ENCODE measurements at regions not wholly inside any gene's neighbourhood (a gene's known extent, or its start where the extent isn't known, plus 50 kb on each side); places are given as distances from the start of the nearest gene placed in this dataset.
A peak's percentile ranks its signal among the peaks of the same experiment; 100 is the strongest.

- no peak for TF ChIP-seq GATA3 (IDR thresholded peaks at IDR 0.05; ENCODE audit: low read depth, low read length)
- no peak for TF ChIP-seq GATA2 (IDR thresholded peaks at IDR 0.05; ENCODE audit: low read depth, low read length)
These were observed 212.2 kb upstream of the ATP2B1 start for GRCh38 chr12:89920866-89921265.

GRCh38 chr12:89919241-89919906 is 210.7 kb upstream of the ATP2B1 start:
- no peak for TF ChIP-seq GATA3 (IDR thresholded peaks at IDR 0.05; ENCODE audit: low read depth, low read length)
- TF ChIP-seq GATA2 (IDR thresholded peaks at IDR 0.05; ENCODE audit: low read depth, low read length) = no peak

- TF ChIP-seq GATA2 (IDR thresholded peaks at IDR 0.05; ENCODE audit: low read depth, low read length) (no peak), GATA3 (IDR thresholded peaks at IDR 0.05; ENCODE audit: low read depth, low read length) (no peak)
These were observed 209.7 kb upstream of the ATP2B1 start for GRCh38 chr12:89918172-89918846.

GRCh38 chr12:89909753-89910152 is 201.1 kb upstream of the ATP2B1 start:
- TF ChIP-seq GATA2 (IDR thresholded peaks at IDR 0.05; ENCODE audit: low read depth, low read length) (no peak), GATA3 (IDR thresholded peaks at IDR 0.05; ENCODE audit: low read depth, low read length) (no peak)

GRCh38 chr12:89907659-89908058 is 199.0 kb upstream of the ATP2B1 start:
- TF ChIP-seq GATA3 (IDR thresholded peaks at IDR 0.05; ENCODE audit: low read depth, low read length) (no peak), GATA2 (IDR thresholded peaks at IDR 0.05; ENCODE audit: low read depth, low read length) (no peak)

GRCh38 chr12:89906824-89907223 is 198.2 kb upstream of the ATP2B1 start:
- TF ChIP-seq GATA3 (IDR thresholded peaks at IDR 0.05; ENCODE audit: low read depth, low read length) = no peak
- TF ChIP-seq GATA2 (IDR thresholded peaks at IDR 0.05; ENCODE audit: low read depth, low read length) = peak; percentile 15; the same call in 1 of the 2 replicates

GRCh38 chr12:89906178-89906577 is 197.5 kb upstream of the ATP2B1 start:
- TF ChIP-seq GATA3 (IDR thresholded peaks at IDR 0.05; ENCODE audit: low read depth, low read length) (no peak), GATA2 (IDR thresholded peaks at IDR 0.05; ENCODE audit: low read depth, low read length) (no peak)

GRCh38 chr12:89901906-89902642 is 193.4 kb upstream of the ATP2B1 start:
- TF ChIP-seq GATA2 (IDR thresholded peaks at IDR 0.05; ENCODE audit: low read depth, low read length) (no peak), GATA3 (IDR thresholded peaks at IDR 0.05; ENCODE audit: low read depth, low read length) (no peak)

GRCh38 chr12:89901319-89901718 is 192.7 kb upstream of the ATP2B1 start:
- TF ChIP-seq GATA3 (IDR thresholded peaks at IDR 0.05; ENCODE audit: low read depth, low read length) = no peak
- TF ChIP-seq GATA2 (IDR thresholded peaks at IDR 0.05; ENCODE audit: low read depth, low read length) = no peak

- TF ChIP-seq GATA2 (IDR thresholded peaks at IDR 0.05; ENCODE audit: low read depth, low read length) (no peak), GATA3 (IDR thresholded peaks at IDR 0.05; ENCODE audit: low read depth, low read length) (no peak)
These were observed 191.0 kb upstream of the ATP2B1 start for GRCh38 chr12:89899651-89900050.

GRCh38 chr12:89895591-89895990 is 187.0 kb upstream of the ATP2B1 start:
- TF ChIP-seq GATA3 (IDR thresholded peaks at IDR 0.05; ENCODE audit: low read depth, low read length) (no peak), GATA2 (IDR thresholded peaks at IDR 0.05; ENCODE audit: low read depth, low read length) (no peak)

GRCh38 chr12:89895101-89895500 is 186.5 kb upstream of the ATP2B1 start:
- TF ChIP-seq GATA2 (IDR thresholded peaks at IDR 0.05; ENCODE audit: low read depth, low read length) (no peak), GATA3 (IDR thresholded peaks at IDR 0.05; ENCODE audit: low read depth, low read length) (no peak)

GRCh38 chr12:89893972-89894706 is 185.5 kb upstream of the ATP2B1 start:
- no peak for TF ChIP-seq GATA3 (IDR thresholded peaks at IDR 0.05; ENCODE audit: low read depth, low read length)
- no peak for TF ChIP-seq GATA2 (IDR thresholded peaks at IDR 0.05; ENCODE audit: low read depth, low read length)

- TF ChIP-seq GATA2 (IDR thresholded peaks at IDR 0.05; ENCODE audit: low read depth, low read length) (no peak), GATA3 (IDR thresholded peaks at IDR 0.05; ENCODE audit: low read depth, low read length) (no peak)
These were observed 183.8 kb upstream of the ATP2B1 start for GRCh38 chr12:89892436-89892835.

Data from SH-SY5Y (cell line).